Neural crest cell (in vitro differentiated cells): ENCODE measurements at regions not wholly inside any gene's neighbourhood (a gene's known extent, or its start where the extent isn't known, plus 50 kb on each side); places are given as distances from the start of the nearest gene placed in this dataset.

Source experiments
- DNase-seq: peaks from one replicate; pipeline ENCODE4 v3.0.0; 2021; ENCODE audit warnings: low read depth, mixed read lengths, low spot score
- H3K27ac Mint-ChIP-seq: one replicate; pipeline ENCODE4 v1.8.0; 2021; ENCODE audit warnings: mild to moderate bottlenecking, mixed read lengths; ENCODE audit not compliant: unreplicated experiment
- H3K27me3 Mint-ChIP-seq: 2 replicates; pipeline ENCODE4 v1.8.0; 2021; ENCODE audit warnings: low read depth, mild to moderate bottlenecking, mixed read lengths
- H3K36me3 Mint-ChIP-seq: 2 replicates; pipeline ENCODE4 v1.8.0; 2021; ENCODE audit warnings: low read depth, mild to moderate bottlenecking, mixed read lengths
- H3K4me1 Mint-ChIP-seq: 2 replicates; pipeline ENCODE4 v1.8.0; 2021; ENCODE audit warnings: mixed read lengths
- H3K4me3 Mint-ChIP-seq: one replicate; pipeline ENCODE4 v1.8.0; 2021; ENCODE audit warnings: mild to moderate bottlenecking, mixed read lengths
- H3K9me3 Mint-ChIP-seq: 2 replicates; pipeline ENCODE4 v1.8.0; 2021; ENCODE audit warnings: mixed read lengths
- TF ChIP-seq, protein P1 (sequence below): fragments of 200-600 bp; sonication (generic); conservative IDR thresholded peaks from 2 replicates; pipeline ENCODE4 v1.5.0; 2021; ENCODE audit warnings: antibody characterized with exemption, mild to moderate bottlenecking

DNA sequence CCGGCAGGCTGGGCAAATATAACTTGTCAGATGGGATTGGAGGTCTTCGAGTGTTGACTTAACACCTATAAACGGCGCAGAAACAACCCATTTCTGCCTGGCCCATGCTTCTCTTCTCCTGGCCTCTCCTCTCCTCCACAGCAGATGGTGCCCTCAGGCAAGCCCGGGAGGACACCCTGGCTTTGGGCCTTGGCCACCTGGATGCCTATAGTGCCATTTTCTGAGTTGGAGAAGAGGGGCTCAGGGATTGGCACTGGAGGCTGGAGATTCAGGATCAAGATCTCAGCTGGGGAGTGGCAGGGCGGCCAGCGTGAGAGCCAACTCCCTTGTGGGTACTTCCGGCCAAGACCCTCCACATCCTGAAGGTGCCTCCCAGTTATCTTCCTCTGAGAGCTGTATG lies 211.9 kb upstream of the PMEPA1 start:
- no peak overlapping the region for H3K27ac Mint-ChIP-seq
- peaks cover 7% of the 10 kb centered on the region for H3K9me3 Mint-ChIP-seq
- no peaks in the 10 kb centered on the region for H3K36me3 Mint-ChIP-seq
- H3K27me3 Mint-ChIP-seq: peaks cover 10% of the 10 kb centered on the region
- H3K4me1 Mint-ChIP-seq: peaks cover 11% of the 10 kb centered on the region
- no peak for DNase-seq
- TF ChIP-seq, protein P1, sequence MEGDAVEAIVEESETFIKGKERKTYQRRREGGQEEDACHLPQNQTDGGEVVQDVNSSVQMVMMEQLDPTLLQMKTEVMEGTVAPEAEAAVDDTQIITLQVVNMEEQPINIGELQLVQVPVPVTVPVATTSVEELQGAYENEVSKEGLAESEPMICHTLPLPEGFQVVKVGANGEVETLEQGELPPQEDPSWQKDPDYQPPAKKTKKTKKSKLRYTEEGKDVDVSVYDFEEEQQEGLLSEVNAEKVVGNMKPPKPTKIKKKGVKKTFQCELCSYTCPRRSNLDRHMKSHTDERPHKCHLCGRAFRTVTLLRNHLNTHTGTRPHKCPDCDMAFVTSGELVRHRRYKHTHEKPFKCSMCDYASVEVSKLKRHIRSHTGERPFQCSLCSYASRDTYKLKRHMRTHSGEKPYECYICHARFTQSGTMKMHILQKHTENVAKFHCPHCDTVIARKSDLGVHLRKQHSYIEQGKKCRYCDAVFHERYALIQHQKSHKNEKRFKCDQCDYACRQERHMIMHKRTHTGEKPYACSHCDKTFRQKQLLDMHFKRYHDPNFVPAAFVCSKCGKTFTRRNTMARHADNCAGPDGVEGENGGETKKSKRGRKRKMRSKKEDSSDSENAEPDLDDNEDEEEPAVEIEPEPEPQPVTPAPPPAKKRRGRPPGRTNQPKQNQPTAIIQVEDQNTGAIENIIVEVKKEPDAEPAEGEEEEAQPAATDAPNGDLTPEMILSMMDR: no peak
- no peak overlapping the region for H3K4me3 Mint-ChIP-seq

DNA sequence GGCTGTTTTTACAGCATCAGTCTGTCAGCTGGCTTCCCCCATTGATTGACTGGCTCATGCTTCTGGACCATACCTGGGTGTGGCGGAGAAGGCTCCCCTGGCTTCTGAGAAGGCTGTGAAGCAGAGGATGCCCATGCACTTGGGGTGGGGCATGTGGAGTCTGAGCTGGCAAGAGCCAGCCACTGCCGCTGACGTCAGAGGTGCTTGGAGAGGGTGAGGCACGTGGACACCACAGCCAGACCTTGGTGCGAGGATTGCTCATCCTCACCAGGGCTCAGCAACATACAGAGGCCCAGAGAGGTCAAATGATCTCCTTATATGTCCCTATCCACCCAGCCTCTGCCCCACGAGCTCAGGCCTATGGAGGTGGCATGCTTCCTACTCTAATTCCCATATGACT lies 211.2 kb upstream of the PMEPA1 start:
- Mint-ChIP-seq H3K27ac (no peak overlapping the region), H3K4me1 (peaks cover 11% of the 10 kb centered on the region), H3K4me3 (no peak overlapping the region), H3K36me3 (no peaks in the 10 kb centered on the region), H3K9me3 (peaks cover 2% of the 10 kb centered on the region), H3K27me3 (peaks cover 10% of the 10 kb centered on the region)
- TF ChIP-seq, protein P1: no peak
- no peak for DNase-seq

DNA sequence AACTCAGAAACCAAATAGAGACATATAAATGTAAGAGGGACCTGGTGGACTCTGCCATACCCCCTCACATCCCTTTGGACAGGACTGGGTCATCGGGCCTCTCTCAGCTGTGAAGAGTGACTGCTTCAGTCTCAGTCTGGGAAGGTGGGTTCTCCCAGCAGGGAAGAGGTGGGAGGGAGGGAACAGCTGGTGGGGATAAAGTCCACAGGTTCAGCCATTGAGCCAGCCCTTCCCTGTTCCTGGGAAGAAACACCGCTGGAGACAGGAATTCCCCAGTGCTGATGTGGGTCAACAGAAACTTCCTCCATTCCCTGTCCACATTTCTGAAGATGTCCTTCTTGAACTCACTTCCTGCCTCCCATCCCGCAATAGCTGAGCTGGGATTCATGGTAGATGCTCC lies 209.2 kb upstream of the PMEPA1 start:
- Mint-ChIP-seq H3K9me3 (no peaks in the 10 kb centered on the region), H3K4me1 (peaks cover 11% of the 10 kb centered on the region), H3K4me3 (no peak overlapping the region), H3K36me3 (no peaks in the 10 kb centered on the region), H3K27ac (no peak overlapping the region), H3K27me3 (peaks cover 6% of the 10 kb centered on the region)
- DNase-seq: no peak
- TF ChIP-seq, protein P1: no peak

DNA sequence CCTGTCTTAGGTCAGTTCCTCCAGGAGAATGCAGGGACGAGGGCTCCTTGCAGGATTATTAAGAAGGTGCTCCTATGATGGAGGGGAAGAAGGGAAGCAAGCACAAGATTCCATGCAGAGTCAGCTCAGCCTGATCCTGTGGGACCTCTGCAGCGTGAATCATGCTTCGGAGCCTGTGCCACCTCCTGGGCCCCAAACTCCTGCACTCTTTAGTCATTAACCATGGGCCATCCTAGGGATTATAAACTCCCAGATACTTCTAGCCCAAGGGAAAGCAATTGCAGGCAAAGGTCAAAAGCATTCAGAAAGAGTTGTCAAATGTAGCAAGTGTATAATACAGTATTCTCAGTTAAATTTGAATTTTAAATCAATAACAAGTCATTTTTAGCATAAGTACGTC lies 208.7 kb upstream of the PMEPA1 start:
- TF ChIP-seq, protein P1: no peak
- no peaks in the 10 kb centered on the region for H3K36me3 Mint-ChIP-seq
- no peak overlapping the region for H3K4me3 Mint-ChIP-seq
- H3K27ac Mint-ChIP-seq: no peak overlapping the region
- no peaks in the 10 kb centered on the region for H3K9me3 Mint-ChIP-seq
- no peak for DNase-seq
- H3K27me3 Mint-ChIP-seq: peaks cover 4% of the 10 kb centered on the region
- H3K4me1 Mint-ChIP-seq: peaks cover 7% of the 10 kb centered on the region

DNA sequence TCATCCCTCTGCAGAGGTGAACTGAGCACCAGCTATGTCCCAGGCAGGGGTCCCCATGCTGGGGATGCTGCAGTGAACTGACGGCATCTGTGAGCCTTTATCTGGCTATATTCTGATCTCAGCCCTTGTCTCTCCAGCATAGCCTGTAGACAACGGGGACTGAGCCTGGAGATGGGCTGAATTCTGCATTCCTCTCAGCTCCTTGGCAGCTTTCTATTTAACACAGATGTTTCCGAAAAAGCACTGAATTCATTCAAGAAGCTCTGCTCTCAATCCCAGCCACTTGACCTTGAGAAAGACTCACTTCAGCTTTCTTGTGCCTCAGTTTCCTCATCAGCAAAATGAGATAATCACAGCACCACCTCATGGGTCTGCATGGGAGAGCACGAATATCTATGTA lies 204.4 kb upstream of the PMEPA1 start:
- Mint-ChIP-seq H3K9me3 (no peaks in the 10 kb centered on the region), H3K36me3 (no peaks in the 10 kb centered on the region), H3K4me3 (no peak overlapping the region), H3K27ac (no peak overlapping the region), H3K4me1 (no peaks in the 10 kb centered on the region), H3K27me3 (peaks cover 2% of the 10 kb centered on the region)
- DNase-seq: no peak
- TF ChIP-seq, protein P1: no peak
